ENCODE measurements at regions not wholly inside any gene's neighbourhood (a gene's known extent, or its start where the extent isn't known, plus 50 kb on each side); places are given as distances from the start of the nearest gene placed in this dataset.

- Histone ChIP-seq H3K9ac (replicated peaks in 1 of 4; ENCODE audit: extremely low read depth in 1 of 4, low read depth in 3 of 4, low read length in 3 of 4) (no peak overlapping the region), H3K4me2 (ENCODE audit: insufficient read depth in 1 of 2, low read depth in 2 of 2, low read length in 2 of 2) (no peak overlapping the region), H2BK20ac (ENCODE audit: low read length) (no peak overlapping the region), H3K4ac (replicated peaks; ENCODE audit: insufficient read length, low read depth, low read length) (no peak overlapping the region), H3K36me3 (ENCODE audit: control insufficient read depth in 2 of 4, insufficient read depth in 4 of 4, low read length in 3 of 4) (no peaks in the 10 kb centered on the region), H3K23me2 (ENCODE audit: low read depth, low read length) (no peaks in the 10 kb centered on the region), H4K8ac (ENCODE audit: extremely low read depth, insufficient read depth, low read length) (no peak overlapping the region), H2BK120ac (replicated peaks; ENCODE audit: low read depth, low read length) (no peak overlapping the region), H3K23ac (ENCODE audit: insufficient read length) (no peak overlapping the region), H3K27ac (ENCODE audit: low read depth, low read length) (no peak overlapping the region), H3K14ac (ENCODE audit: insufficient read length) (no peak overlapping the region), H3K4me3 (ENCODE audit: extremely low read depth in 1 of 4, insufficient read depth in 2 of 4, low read depth in 3 of 4, low read length in 4 of 4) (no peak overlapping the region), H3K18ac (ENCODE audit: extremely low read depth, low read length) (no peak overlapping the region), H3K79me2 (ENCODE audit: control insufficient read depth in 1 of 2, insufficient read depth in 2 of 2, low read length in 2 of 2) (no peaks in the 10 kb centered on the region), H4K5ac (ENCODE audit: insufficient read length, low read depth, low read length) (no peak overlapping the region), H3K9me3 (ENCODE audit: insufficient read depth in 2 of 2, low read depth in 1 of 2, low read length in 1 of 2) (no peaks in the 10 kb centered on the region), H4K91ac (replicated peaks; ENCODE audit: insufficient read length, low read length) (no peak overlapping the region), H2BK12ac (ENCODE audit: low read depth, low read length) (no peak overlapping the region), H2AK5ac (ENCODE audit: low read depth, low read length) (no peak overlapping the region), H4K20me1 (replicated peaks in 1 of 2; ENCODE audit: control insufficient read depth in 1 of 2, insufficient read depth in 2 of 2, low read length in 2 of 2) (no peaks in the 10 kb centered on the region), H2BK5ac (ENCODE audit: low read depth, low read length) (no peak overlapping the region), H3K79me1 (ENCODE audit: low read depth, low read length) (no peaks in the 10 kb centered on the region), H3K56ac (replicated peaks; ENCODE audit: insufficient read length, low read depth, low read length) (no peak overlapping the region), H3K27me3 (replicated peaks in 1 of 4; ENCODE audit: control insufficient read depth in 3 of 4, extremely low read depth in 1 of 4, insufficient read depth in 3 of 4, low read length in 3 of 4) (no peaks in the 10 kb centered on the region), H2AFZ (ENCODE audit: low read length) (no peak overlapping the region), H2BK15ac (ENCODE audit: low read length) (no peak overlapping the region), H3K4me1 (replicated peaks in 1 of 4; ENCODE audit: control insufficient read depth in 3 of 4, insufficient read depth in 4 of 4, low read length in 3 of 4) (peaks cover 0 to 3% (median 0%) of the 10 kb centered on the region in 4 experiments; a peak in 2 of 7 replicates)
- CTCF ChIA-PET (ENCODE audit: partially characterized antibody): no interaction called here
- no peak for FAIRE-seq
- 90% methylated on average over 3 of the region's 3 CpGs; no CpG with 5 or more reads in 1 of the 2 experiments for WGBS, 2 experiments (ENCODE audit: extremely low coverage in 1 of 2, insufficient coverage in 1 of 2, insufficient read length in 1 of 2, insufficient replicate concordance in 2 of 2, low coverage in 1 of 2, low lambda C conversion rate in 2 of 2, missing lambda C conversion rate in 1 of 2)
- TF ChIP-seq CREB1 (IDR thresholded peaks at IDR 0.05): no peak
- no peak for TF ChIP-seq SRF (IDR thresholded peaks at IDR 0.05; ENCODE audit: low read depth, low read length)
- no peak for TF ChIP-seq ZNF274 (IDR thresholded peaks at IDR 0.05; ENCODE audit: borderline replicate concordance, extremely low read depth, low read length)
- no peak for TF ChIP-seq EGR1 (IDR thresholded peaks at IDR 0.05; ENCODE audit: borderline replicate concordance, low read depth, low read length)
- TF ChIP-seq, protein P1, sequence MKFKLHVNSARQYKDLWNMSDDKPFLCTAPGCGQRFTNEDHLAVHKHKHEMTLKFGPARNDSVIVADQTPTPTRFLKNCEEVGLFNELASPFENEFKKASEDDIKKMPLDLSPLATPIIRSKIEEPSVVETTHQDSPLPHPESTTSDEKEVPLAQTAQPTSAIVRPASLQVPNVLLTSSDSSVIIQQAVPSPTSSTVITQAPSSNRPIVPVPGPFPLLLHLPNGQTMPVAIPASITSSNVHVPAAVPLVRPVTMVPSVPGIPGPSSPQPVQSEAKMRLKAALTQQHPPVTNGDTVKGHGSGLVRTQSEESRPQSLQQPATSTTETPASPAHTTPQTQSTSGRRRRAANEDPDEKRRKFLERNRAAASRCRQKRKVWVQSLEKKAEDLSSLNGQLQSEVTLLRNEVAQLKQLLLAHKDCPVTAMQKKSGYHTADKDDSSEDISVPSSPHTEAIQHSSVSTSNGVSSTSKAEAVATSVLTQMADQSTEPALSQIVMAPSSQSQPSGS (IDR thresholded peaks at IDR 0.05; ENCODE audit: low read length): no peak
- no peak for DNase-seq (ENCODE audit: low read depth in 1 of 2, low spot score in 2 of 2)
- POLR2A ChIA-PET (ENCODE audit: partially characterized antibody): no interaction called here
Measured at GRCh38 chr10:109428775-109429491, 494.4 kb downstream of the XPNPEP1 start.
